HG03378 (cell line): ENCODE measurements at regions not wholly inside any gene's neighbourhood (a gene's known extent, or its start where the extent isn't known, plus 50 kb on each side); places are given as distances from the start of the nearest gene placed in this dataset.
"Not testable (repeated sequence)": the region's sequence is repeated elsewhere in the genome, so short reads cannot be mapped to it uniquely, and the experiment has no call there.

Source experiments
- ATAC-seq: cut with Tn5 transposase; IDR thresholded peaks from one replicate; pipeline ENCODE4 v1.9.1; 2021; ENCODE audit warnings: mild to moderate bottlenecking, moderate library complexity; ENCODE audit not compliant: unreplicated experiment

GRCh38 chr11:106551744-106552673 lies 466.3 kb downstream of the GUCY1A2 start:
- no peak for ATAC-seq

DNA sequence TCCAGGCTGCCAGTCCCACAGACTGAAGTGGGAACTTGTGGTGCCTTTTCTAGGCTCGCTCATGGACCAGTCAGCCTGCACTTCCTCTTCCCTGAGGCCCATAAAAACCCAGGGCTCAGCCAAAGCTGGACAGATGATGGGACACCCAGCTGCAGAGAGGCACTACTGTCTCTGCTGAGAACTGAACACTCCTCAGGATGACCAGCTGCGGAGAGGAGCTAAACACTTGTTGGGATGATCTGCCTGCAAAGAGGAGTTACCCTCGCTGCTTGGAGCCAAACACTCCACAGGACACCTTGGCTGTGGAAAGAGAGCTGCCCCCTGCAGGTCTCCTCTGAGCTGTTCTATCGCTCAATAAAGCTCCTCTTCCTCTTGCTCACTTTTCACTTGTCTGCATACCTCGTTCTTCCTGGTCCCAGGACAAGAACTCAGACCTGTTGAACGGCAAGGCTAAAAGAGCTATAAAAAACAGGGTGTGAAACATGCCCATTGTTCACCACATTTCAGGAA lies 465.5 kb downstream of the GUCY1A2 start:
- ATAC-seq, result no peak

- ATAC-seq, result no peak
Measured at GRCh38 chr11:106553304-106553703, 465.0 kb downstream of the GUCY1A2 start.

- not testable (repeated sequence) for ATAC-seq
Measured at GRCh38 chr11:106555566-106556250, 462.6 kb downstream of the GUCY1A2 start.

DNA sequence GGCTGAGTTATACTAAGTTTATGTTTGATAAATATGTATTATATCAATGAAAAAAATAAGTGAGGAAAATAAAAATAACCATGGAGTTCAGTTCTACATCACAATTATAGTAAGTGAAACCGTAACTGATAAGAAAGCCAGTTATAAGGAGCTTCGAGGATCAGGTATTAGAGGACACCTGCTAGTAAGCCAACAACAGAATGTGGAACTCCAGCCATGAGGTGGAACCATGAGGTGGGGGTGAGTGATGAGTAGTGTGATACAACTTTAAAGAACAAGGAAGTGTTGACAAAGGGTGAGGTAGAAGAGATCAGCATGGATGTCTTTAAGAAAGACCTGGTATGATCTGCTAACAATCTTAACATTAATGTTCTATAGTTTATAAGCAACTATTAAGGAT lies 452.9 kb downstream of the GUCY1A2 start:
- ATAC-seq, result no peak

DNA sequence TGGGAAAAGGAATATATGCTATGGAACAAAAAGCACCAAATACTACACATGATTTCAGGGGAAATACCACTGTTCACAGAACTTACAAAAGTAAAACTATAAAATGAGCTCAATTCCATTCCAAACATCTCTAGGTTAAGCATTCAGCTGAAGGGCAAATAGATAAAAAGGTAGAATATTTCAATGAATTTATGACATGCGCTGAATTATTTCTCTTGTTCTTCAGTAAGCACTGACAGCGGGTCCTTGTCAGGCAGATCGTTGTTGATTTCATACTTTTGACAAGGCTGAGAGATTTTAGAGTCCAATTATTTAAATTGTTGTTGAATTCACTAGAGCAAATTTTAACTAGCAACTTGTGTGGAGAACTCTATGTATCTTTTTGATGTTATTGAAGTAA lies 449.6 kb downstream of the GUCY1A2 start:
- ATAC-seq, result no peak

DNA sequence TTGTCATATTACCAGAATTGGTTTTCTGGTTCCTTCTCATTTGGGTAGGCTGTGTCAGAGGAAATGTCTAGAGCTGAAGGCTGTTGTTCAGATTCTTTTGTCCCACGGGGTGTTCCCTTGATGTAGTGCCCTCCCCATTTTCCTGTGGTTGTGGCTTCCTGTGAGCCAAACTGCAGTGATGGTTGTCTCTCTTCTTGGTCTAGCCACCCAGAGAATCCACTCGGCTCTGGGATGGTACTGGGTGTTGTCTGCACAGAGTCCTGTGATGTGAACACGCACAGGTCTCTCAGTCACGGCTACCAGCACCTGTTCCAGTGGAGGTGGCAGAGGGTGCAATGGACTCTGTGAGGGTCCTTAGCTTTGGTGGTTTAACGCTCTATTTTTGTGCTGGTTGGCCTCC lies 440.9 kb downstream of the GUCY1A2 start:
- not testable (repeated sequence) for ATAC-seq

GRCh38 chr11:106581399-106581798 lies 436.9 kb downstream of the GUCY1A2 start:
- ATAC-seq, result no peak

- no peak for ATAC-seq
Measured at GRCh38 chr11:106585061-106585460, 433.2 kb downstream of the GUCY1A2 start.

GRCh38 chr11:106594751-106595351 lies 423.4 kb downstream of the GUCY1A2 start:
- no peak for ATAC-seq

- no peak for ATAC-seq
Measured at GRCh38 chr11:106601684-106602297, 416.5 kb downstream of the GUCY1A2 start.

DNA sequence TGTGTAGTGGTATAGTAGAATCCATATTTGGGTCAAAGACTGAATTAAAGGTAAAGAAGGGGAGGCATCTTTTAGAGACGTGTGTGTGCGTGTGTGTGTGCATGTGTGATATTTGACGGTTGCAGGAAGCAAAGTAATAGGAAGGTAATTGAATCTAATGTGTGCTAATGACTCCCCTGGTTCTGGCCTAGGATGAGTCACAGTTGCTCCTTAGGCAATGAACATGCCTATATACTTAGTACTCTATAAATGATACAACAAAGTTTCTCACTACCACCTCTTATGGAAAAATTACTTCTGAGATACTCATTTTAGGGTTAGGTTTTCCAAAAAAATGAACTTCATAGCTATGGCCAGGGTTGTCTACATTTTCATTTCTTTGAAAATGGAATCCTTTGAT lies 409.6 kb downstream of the GUCY1A2 start:
- no peak for ATAC-seq

GRCh38 chr11:106614262-106614661 lies 404.0 kb downstream of the GUCY1A2 start:
- ATAC-seq, result no peak

- no peak for ATAC-seq
Measured at GRCh38 chr11:106619320-106619990, 398.8 kb downstream of the GUCY1A2 start.

DNA sequence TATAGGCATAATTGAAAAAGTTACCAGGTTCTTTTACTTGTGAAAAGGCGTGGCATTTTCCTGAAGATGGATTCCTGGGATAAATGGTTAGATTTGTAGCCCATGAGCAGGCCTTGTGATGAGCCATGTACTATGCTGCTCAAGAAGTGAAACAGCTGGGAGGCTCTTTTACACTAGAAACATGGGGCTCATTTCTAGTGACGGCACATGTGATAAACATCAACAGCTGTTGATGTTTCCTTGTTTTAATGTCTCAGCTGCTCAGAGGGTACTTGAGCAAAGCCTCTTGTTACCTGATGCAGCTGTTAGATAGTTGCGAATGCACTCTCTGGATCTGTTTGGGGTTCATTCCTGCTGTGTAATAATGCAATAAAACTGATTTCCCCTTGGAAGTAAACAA lies 396.8 kb downstream of the GUCY1A2 start:
- ATAC-seq, result no peak
